ENCODE measurements at regions not wholly inside any gene's neighbourhood (a gene's known extent, or its start where the extent isn't known, plus 50 kb on each side); places are given as distances from the start of the nearest gene placed in this dataset.

DNA sequence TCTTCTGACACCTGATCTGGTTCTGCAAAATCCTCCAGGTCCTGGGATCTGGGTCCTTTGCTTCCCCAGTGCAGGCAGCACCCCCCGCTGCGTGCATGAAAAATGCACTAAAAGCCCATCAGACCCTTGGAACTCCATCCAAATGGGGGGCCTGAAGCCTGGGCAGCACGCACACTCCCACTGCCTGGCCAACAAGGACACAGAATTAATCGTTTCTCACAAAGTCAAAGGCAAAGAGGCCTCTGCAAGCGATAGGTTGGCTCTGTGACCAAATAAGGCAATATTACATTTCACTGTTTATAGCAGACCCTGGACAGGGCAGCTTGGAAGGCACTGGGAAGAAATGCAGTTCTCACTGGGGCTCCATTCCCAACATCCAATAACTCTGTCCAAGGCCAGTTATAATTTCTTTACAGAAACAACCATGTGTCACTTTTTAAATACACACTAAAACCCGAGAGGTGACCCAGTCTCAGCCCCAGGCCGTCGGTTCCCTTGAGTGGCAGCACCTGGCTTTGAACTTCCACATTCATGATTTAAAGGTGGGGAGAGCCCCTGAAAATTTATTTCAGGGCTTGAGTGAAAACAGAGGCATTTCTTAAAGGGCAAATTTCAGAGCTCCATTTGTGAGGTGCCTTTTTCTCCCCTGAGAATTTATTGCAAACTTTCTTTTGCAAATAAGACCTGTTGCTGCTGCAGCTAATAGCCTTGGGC, 114.4 kb upstream of the ANO1 start:
- Histone ChIP-seq H3K27ac (peak overlapping the region in 1 of 2 donors; percentile 25), H3K9me3 (no peaks in the 10 kb centered on the region), H3K4me1 (ENCODE audit: insufficient read depth) (peaks cover 7% of the 10 kb centered on the region), H3K4me3 (no peak overlapping the region), H3K36me3 (no peaks in the 10 kb centered on the region), H3K27me3 (no peaks in the 10 kb centered on the region)
- intact Hi-C loops (cut with DNase I): no loop called here
- no peak for DNase-seq
- TF ChIP-seq, protein P1, sequence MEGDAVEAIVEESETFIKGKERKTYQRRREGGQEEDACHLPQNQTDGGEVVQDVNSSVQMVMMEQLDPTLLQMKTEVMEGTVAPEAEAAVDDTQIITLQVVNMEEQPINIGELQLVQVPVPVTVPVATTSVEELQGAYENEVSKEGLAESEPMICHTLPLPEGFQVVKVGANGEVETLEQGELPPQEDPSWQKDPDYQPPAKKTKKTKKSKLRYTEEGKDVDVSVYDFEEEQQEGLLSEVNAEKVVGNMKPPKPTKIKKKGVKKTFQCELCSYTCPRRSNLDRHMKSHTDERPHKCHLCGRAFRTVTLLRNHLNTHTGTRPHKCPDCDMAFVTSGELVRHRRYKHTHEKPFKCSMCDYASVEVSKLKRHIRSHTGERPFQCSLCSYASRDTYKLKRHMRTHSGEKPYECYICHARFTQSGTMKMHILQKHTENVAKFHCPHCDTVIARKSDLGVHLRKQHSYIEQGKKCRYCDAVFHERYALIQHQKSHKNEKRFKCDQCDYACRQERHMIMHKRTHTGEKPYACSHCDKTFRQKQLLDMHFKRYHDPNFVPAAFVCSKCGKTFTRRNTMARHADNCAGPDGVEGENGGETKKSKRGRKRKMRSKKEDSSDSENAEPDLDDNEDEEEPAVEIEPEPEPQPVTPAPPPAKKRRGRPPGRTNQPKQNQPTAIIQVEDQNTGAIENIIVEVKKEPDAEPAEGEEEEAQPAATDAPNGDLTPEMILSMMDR (IDR thresholded peaks at IDR 0.05): no peak
- TF ChIP-seq POLR2A (IDR thresholded peaks at IDR 0.05) (no peak), EP300 (IDR thresholded peaks at IDR 0.05) (no peak)
- WGBS, 3 donors: 15 to 23% (median 15%) methylated on average over 8 of the region's 8 CpGs

DNA sequence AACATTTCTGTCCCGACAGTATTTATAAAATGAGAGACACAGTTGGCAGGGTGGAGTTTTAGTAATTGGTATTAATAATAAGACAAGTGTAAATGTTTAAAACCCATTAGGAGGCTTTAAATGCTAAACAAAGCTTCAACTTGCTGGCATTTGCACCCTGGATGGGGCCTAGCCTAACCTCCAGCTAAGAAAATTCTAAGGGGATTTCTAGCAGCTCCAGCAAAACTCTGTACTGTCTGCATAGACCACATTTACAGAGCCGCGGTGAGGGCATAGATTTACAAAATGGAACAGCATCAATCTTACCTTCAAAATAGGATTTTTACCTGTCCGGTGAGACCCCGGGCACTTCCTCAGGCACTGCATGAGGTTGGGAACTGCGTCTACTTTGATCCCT, 113.9 kb upstream of the ANO1 start:
- peak overlapping the region in 1 of 2 donors; percentile 25 for H3K27ac ChIP-seq
- intact Hi-C loops (cut with DNase I): no loop called here
- no peak overlapping the region for H3K4me3 ChIP-seq
- no peak for DNase-seq
- H3K36me3 ChIP-seq: no peaks in the 10 kb centered on the region
- WGBS, 3 donors: 73 to 75% (median 74%) methylated on average over 6 of the region's 6 CpGs
- H3K4me1 ChIP-seq (ENCODE audit: insufficient read depth): peaks cover 7% of the 10 kb centered on the region
- H3K27me3 ChIP-seq: no peaks in the 10 kb centered on the region
- TF ChIP-seq POLR2A (IDR thresholded peaks at IDR 0.05): no peak
- TF ChIP-seq, protein P1 (IDR thresholded peaks at IDR 0.05): no peak
- TF ChIP-seq EP300 (IDR thresholded peaks at IDR 0.05): no peak
- H3K9me3 ChIP-seq: no peaks in the 10 kb centered on the region

DNA sequence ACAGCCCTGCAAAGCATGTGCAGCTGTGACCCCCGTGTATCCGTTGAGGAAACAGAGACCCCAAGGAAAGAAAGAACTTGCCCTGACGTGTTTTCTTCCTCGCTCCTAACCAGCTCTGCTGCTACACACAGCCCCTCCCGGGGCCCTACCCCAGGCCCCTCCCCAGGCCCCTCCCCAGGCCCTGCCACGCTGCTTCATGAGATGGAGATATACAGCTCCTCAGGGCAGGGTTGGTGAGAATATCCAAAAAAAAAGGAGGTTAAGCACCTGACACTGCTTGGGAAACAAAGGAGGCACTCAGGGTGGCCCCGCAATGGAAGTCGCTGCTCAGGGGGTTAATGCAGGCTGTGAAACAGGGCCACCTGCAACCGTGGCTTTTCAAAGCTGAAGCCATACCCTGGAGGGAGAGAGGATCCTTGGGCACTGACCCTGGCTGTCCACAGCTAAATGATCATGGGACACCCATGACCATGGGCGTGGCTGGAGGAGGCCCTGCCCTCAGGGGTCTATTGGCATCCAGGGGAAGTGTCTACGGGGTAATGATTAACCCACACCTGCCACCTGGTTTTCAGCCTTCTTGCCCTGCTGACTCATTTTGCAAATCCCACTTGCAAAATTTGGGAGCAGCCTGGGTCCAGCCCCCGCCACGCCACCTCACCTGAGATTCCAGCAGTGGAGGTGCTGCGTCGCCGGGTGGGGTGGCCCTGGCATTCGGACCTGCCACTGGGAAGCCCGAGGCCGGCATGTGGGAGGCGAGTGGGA, 112.1 kb upstream of the ANO1 start:
- no peaks in the 10 kb centered on the region for H3K27me3 ChIP-seq
- no peak overlapping the region for H3K27ac ChIP-seq
- H3K4me1 ChIP-seq (ENCODE audit: insufficient read depth): peaks cover 7% of the 10 kb centered on the region
- TF ChIP-seq, protein P1 (IDR thresholded peaks at IDR 0.05): no peak
- TF ChIP-seq POLR2A (IDR thresholded peaks at IDR 0.05) (no peak), EP300 (IDR thresholded peaks at IDR 0.05) (no peak)
- 83 to 88% (median 85%) methylated on average over 20 of the region's 20 CpGs for WGBS, 3 donors
- H3K4me3 ChIP-seq: no peak overlapping the region
- no peak for DNase-seq
- intact Hi-C loops (cut with DNase I): no loop called here
- H3K36me3 ChIP-seq: no peaks in the 10 kb centered on the region
- no peaks in the 10 kb centered on the region for H3K9me3 ChIP-seq

DNA sequence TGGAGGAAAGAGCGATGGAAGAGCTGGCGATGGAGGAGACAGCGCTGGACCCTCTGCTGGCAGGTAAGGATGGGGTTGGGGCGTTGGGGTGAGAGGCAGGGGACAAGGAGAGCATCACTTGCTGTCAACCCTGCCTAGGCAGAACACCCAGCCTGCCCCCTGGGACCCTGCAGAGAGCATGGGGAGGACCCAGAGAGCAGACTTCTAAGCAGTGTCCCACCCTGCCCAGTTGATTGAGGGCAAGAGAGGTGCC, 111.6 kb upstream of the ANO1 start:
- TF ChIP-seq EP300 (IDR thresholded peaks at IDR 0.05) (no peak), POLR2A (IDR thresholded peaks at IDR 0.05) (no peak)
- TF ChIP-seq, protein P1 (IDR thresholded peaks at IDR 0.05): no peak
- Histone ChIP-seq H3K27ac (no peak overlapping the region), H3K4me1 (ENCODE audit: insufficient read depth) (peaks cover 7% of the 10 kb centered on the region), H3K9me3 (no peaks in the 10 kb centered on the region), H3K36me3 (no peaks in the 10 kb centered on the region), H3K27me3 (no peaks in the 10 kb centered on the region), H3K4me3 (no peak overlapping the region)
- 94 to 97% (median 96%) methylated on average over 4 of the region's 4 CpGs for WGBS, 3 donors
- intact Hi-C loops (cut with DNase I): no loop called here
- DNase-seq: no peak

All from ovary (tissue), 7 donors.